DND-41 (cell line): ENCODE measurements at regions not wholly inside any gene's neighbourhood (a gene's known extent, or its start where the extent isn't known, plus 50 kb on each side); places are given as distances from the start of the nearest gene placed in this dataset.

Source experiments
- ATAC-seq: fragments of 200-7000 bp; cut with Tn5 transposase; 3 replicates; pipeline ENCODE4 v1.9.1; 2021; ENCODE audit warnings: low read depth; ENCODE audit not compliant: insufficient read depth
- DNase-seq: peaks from one replicate; pipeline ENCODE4 v3.0.0-alpha.2; 2020
- H2AFZ ChIP-seq: 2 replicates; pipeline ENCODE4 v1.6.0; 2012; ENCODE audit warnings: low read depth, low read length
- H3K27ac ChIP-seq: 2 replicates; pipeline ENCODE4 v1.5.1; 2012; ENCODE audit warnings: low read length, inconsistent platforms
- H3K27me3 ChIP-seq: fragments of 200-600 bp; sonication (generic); 2 replicates; pipeline ENCODE4 v1.6.0; 2012; ENCODE audit warnings: low read length, mild to moderate bottlenecking, inconsistent platforms; ENCODE audit not compliant: insufficient read depth, poor library complexity
- H3K36me3 ChIP-seq: 2 replicates; pipeline ENCODE4 v1.5.1; 2012; ENCODE audit warnings: low read length, inconsistent platforms; ENCODE audit not compliant: insufficient read depth
- H3K4me1 ChIP-seq: 2 replicates; pipeline ENCODE4 v1.5.1; 2012; ENCODE audit warnings: mild to moderate bottlenecking, low read length; ENCODE audit not compliant: insufficient read depth
- H3K4me2 ChIP-seq: 2 replicates; pipeline ENCODE4 v1.6.0; 2012; ENCODE audit warnings: mild to moderate bottlenecking, moderate library complexity, low read length, inconsistent platforms; ENCODE audit not compliant: insufficient read depth
- H3K4me3 ChIP-seq, 2 experiments: fragments of 200-600 bp in 1 of 2; shearing (Covaris generic) in 1 of 2; 2 replicates each; pipeline ENCODE4 v1.5.1; 2012 to 2016; ENCODE audit warnings: inconsistent platforms in 2 of 2, low read length in 2 of 2, mild to moderate bottlenecking in 2 of 2, low read depth in 1 of 2, moderate library complexity in 1 of 2
- H3K79me2 ChIP-seq: 2 replicates; pipeline ENCODE4 v1.6.0; 2012; ENCODE audit warnings: low read length, inconsistent platforms; ENCODE audit not compliant: insufficient read depth
- H3K9ac ChIP-seq: 2 replicates; pipeline ENCODE4 v1.6.0; 2012; ENCODE audit warnings: low read depth, mild to moderate bottlenecking, inconsistent platforms, low read length, moderate library complexity
- H3K9me3 ChIP-seq: 2 replicates; pipeline ENCODE4 v1.5.1; 2012; ENCODE audit warnings: low read length, moderate library complexity, mild to moderate bottlenecking, inconsistent platforms; ENCODE audit not compliant: insufficient read depth, severe bottlenecking
- H4K20me1 ChIP-seq: 2 replicates; pipeline ENCODE4 v1.6.0; 2012; ENCODE audit warnings: low read length; ENCODE audit not compliant: insufficient read depth
- EZH2 ChIP-seq: IDR thresholded peaks from 3 replicates; pipeline ENCODE4 v1.6.1; 2012; ENCODE audit warnings: borderline replicate concordance, low read depth, mild to moderate bottlenecking, moderate library complexity, low read length, inconsistent platforms; ENCODE audit not compliant: severe bottlenecking
- TF ChIP-seq, protein P1 (sequence below): IDR thresholded peaks from 2 replicates; pipeline ENCODE4 v1.5.1; 2012; ENCODE audit warnings: borderline replicate concordance, low read length, moderate library complexity, mild to moderate bottlenecking; ENCODE audit not compliant: poor library complexity, severe bottlenecking; ENCODE audit errors: extremely low read depth

DNA sequence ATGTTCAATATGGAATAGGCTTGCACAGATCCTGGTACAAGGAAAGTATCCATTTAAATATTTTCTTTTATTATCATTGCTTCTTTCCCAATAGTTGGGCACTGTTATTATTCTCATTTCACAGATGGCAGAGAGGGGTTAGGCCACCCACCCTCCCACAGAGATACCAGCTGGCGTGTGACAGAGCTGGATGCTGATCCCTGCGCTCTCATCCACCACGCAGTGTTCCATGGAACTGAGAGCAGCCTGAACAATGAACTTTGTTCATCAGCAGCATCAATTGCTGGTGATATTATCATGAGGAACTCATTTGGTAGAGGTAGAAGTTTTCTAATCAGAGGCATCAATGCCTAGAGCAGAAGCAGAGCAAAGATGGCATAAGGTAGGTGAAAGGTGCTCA lies 227.9 kb downstream of the ESM1 start:
- H4K20me1 ChIP-seq, result no peaks in the 10 kb centered on the region
- no peaks in the 10 kb centered on the region for H3K36me3 ChIP-seq
- no peak overlapping the region for H3K4me3 ChIP-seq
- no peak overlapping the region for H3K27ac ChIP-seq
- H3K4me2 ChIP-seq, result no peak overlapping the region
- H3K9ac ChIP-seq, result no peak overlapping the region
- no peaks in the 10 kb centered on the region for H3K4me1 ChIP-seq
- H2AFZ ChIP-seq, result no peak overlapping the region
- ATAC-seq, result no peak
- H3K9me3 ChIP-seq, result no peaks in the 10 kb centered on the region
- no peak for TF ChIP-seq EZH2
- TF ChIP-seq, protein P1, sequence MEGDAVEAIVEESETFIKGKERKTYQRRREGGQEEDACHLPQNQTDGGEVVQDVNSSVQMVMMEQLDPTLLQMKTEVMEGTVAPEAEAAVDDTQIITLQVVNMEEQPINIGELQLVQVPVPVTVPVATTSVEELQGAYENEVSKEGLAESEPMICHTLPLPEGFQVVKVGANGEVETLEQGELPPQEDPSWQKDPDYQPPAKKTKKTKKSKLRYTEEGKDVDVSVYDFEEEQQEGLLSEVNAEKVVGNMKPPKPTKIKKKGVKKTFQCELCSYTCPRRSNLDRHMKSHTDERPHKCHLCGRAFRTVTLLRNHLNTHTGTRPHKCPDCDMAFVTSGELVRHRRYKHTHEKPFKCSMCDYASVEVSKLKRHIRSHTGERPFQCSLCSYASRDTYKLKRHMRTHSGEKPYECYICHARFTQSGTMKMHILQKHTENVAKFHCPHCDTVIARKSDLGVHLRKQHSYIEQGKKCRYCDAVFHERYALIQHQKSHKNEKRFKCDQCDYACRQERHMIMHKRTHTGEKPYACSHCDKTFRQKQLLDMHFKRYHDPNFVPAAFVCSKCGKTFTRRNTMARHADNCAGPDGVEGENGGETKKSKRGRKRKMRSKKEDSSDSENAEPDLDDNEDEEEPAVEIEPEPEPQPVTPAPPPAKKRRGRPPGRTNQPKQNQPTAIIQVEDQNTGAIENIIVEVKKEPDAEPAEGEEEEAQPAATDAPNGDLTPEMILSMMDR, result no peak
- no peaks in the 10 kb centered on the region for H3K79me2 ChIP-seq
- H3K27me3 ChIP-seq, result peaks cover 3% of the 10 kb centered on the region
- no peak for DNase-seq

DNA sequence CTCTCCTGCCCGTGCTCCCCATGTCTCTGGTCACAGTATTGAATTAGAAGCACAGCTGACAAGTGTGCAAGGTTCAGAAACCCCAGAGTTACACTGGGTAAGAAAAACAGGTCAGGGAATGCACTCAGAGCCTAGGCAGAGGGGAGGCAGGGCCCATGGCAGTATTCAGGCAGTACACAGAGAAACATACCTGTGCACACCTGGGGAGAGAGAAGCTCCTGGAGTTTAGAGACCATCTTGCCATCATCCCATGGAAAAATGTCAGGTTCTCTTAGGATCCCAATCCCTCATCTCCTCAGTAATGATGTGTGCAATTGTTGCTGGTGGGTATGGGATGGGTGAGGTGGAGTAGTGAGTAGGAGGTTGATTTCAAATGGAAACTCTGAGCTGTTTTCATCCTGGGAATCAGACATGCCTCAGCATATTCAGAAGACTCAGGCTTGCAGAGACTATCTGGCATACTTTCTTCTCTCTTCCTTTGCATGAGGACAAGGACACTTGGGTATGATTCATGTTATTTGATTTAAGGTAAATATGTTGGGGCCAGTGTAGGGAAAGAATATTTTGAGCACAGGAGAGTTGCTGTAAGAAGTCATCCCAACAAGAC lies 228.5 kb downstream of the ESM1 start:
- Histone ChIP-seq H3K9ac (no peak overlapping the region), H3K4me3 (no peak overlapping the region), H3K79me2 (no peaks in the 10 kb centered on the region), H3K27ac (no peak overlapping the region), H3K27me3 (peaks cover 3% of the 10 kb centered on the region), H3K36me3 (no peaks in the 10 kb centered on the region), H4K20me1 (no peaks in the 10 kb centered on the region), H3K4me2 (no peak overlapping the region), H2AFZ (no peak overlapping the region), H3K9me3 (no peaks in the 10 kb centered on the region), H3K4me1 (no peaks in the 10 kb centered on the region)
- TF ChIP-seq EZH2, result no peak
- TF ChIP-seq, protein P1, result no peak
- ATAC-seq (no peak), DNase-seq (no peak)

DNA sequence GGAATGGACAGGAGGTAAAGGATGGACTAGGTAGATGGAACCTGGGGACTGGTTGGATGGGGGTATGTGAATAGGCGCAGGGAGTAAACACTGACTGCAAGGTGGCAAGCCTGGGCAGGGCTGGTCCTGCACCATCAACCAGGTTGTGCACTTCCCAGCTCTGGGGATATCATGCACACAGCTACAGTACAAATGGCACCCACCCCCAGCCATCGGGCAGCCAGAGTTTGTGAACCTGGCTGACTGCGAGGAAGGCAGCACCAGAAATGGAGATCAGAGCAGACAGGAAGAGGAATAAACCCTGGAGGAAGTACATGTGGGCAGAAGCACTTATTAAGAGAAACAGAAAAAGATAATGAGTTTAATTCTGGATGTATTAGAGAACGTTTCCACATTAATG lies 229.1 kb downstream of the ESM1 start:
- Histone ChIP-seq H3K36me3 (no peaks in the 10 kb centered on the region), H3K4me1 (no peaks in the 10 kb centered on the region), H2AFZ (no peak overlapping the region), H3K9me3 (no peaks in the 10 kb centered on the region), H3K4me3 (no peak overlapping the region), H3K4me2 (no peak overlapping the region), H3K9ac (no peak overlapping the region), H3K27me3 (peaks cover 2% of the 10 kb centered on the region), H4K20me1 (no peaks in the 10 kb centered on the region), H3K27ac (no peak overlapping the region), H3K79me2 (no peaks in the 10 kb centered on the region)
- DNase-seq (no peak), ATAC-seq (no peak)
- TF ChIP-seq EZH2, result no peak
- TF ChIP-seq, protein P1, result no peak
